Transverse colon (tissue), 4 donors: ENCODE measurements at regions not wholly inside any gene's neighbourhood (a gene's known extent, or its start where the extent isn't known, plus 50 kb on each side); places are given as distances from the start of the nearest gene placed in this dataset.

Source experiments
- DNase-seq: peaks from one replicate; pipeline ENCODE4 v3.0.0-alpha.2; 2019
- H3K27ac ChIP-seq, 4 donors: fragments of 200-600 bp; sonication (generic); 2 replicates each; pipeline ENCODE4 v1.5.1; 2016 to 2018; ENCODE audit warnings: inconsistent platforms in 4 of 4
- H3K27me3 ChIP-seq: fragments of 200-600 bp; sonication (generic); 2 replicates; pipeline ENCODE4 v1.5.1; 2017; ENCODE audit warnings: inconsistent platforms
- H3K36me3 ChIP-seq, 4 donors: fragments of 200-600 bp; sonication (generic); 2 replicates each; pipeline ENCODE4 v1.5.1; 2017 to 2019; ENCODE audit warnings: inconsistent platforms in 4 of 4
- H3K4me1 ChIP-seq, 4 donors: fragments of 200-600 bp; sonication (generic); 2 replicates each; pipeline ENCODE4 v1.5.1; 2017 to 2020; ENCODE audit warnings: inconsistent platforms in 4 of 4
- H3K4me3 ChIP-seq, 4 donors: fragments of 200-600 bp; sonication (generic); 1 replicate in 1 of 4; 2 replicates in 3 of 4; pipeline versions ENCODE4 v1.5.1 to v1.6.1; 2017 to 2019; ENCODE audit warnings: inconsistent platforms in 4 of 4
- H3K9me3 ChIP-seq, 2 donors: fragments of 200-600 bp; sonication (generic); 2 replicates each; pipeline ENCODE4 v1.5.1; 2017 to 2019; ENCODE audit warnings: inconsistent platforms in 2 of 2
- EP300 ChIP-seq: sonication (generic); formaldehyde crosslinking; IDR thresholded peaks from one replicate; pipeline ENCODE4 v1.6.1; 2017; ENCODE audit warnings: antibody characterized with exemption, low read depth
- POLR2A ChIP-seq: fragments of 450-650 bp; IDR thresholded peaks from one replicate; pipeline ENCODE4 v1.6.1; 2016; ENCODE audit warnings: antibody characterized with exemption, mild to moderate bottlenecking, moderate library complexity
- POLR2AphosphoS5 ChIP-seq, 3 donors: sonication (generic); formaldehyde crosslinking; IDR thresholded peaks; one replicate each; pipeline ENCODE4 v1.6.1; 2016; ENCODE audit warnings: antibody characterized with exemption in 3 of 3
- WGBS, 2 donors: methylation state at CpG; one replicate each; pipeline ENCODE4 v1.1.5; 2018; ENCODE audit warnings: low coverage in 1 of 2; 5-methylcytosine and 5-hydroxymethylcytosine counted together
- in situ Hi-C, 4 donors: fragments of 200-750 bp; cut with MboI; loops; one replicate each; pipeline versions ENCODE4 v1.15.0 to v1.15.1; 2017; ENCODE audit warnings: low sequenced_read_pairs in 3 of 4, low pct_ligation_motif_present in 1 of 4, low pct_unique_long_range_greater_than_20kb in 1 of 4
- intact Hi-C: fragments of 100-400 bp; cut with DNase I; formaldehyde crosslinking; loops from one replicate; pipeline ENCODE4 v1.15.1; 2023; ENCODE audit warnings: low total_unique reads
- TF ChIP-seq, protein P1 (sequence below), 5 experiments: fragments of 200-600 bp in 3 of 5; fragments of 450-650 bp in 2 of 5; sonication (generic) in 3 of 5; IDR thresholded peaks; 1 replicate in 2 of 5; 2 replicates in 3 of 5; pipeline ENCODE4 v1.5.1; 2016 to 2017; ENCODE audit warnings: antibody characterized with exemption in 5 of 5, inconsistent platforms in 3 of 5, mild to moderate bottlenecking in 2 of 5, moderate library complexity in 1 of 5

DNA sequence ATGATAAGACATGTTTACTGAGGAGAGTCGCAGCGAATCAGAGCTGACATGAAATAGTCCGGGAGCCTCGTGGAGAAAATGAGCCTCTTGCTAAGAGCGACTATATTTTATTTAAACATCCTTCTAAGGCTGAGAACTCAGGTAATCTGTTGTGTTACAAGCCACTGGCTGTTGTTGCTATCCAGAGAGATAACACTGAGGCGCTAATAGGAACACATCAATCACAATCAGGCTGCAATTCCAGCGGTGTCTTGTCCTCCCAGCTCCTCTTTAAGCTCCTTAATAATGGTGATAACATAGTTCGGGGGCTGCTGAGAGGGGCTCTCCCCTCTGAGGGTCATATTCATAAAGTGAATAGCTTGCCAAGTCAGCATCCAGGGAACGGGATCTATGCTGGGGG lies 95.1 kb downstream of the INSIG2 start:
- no peaks in the 10 kb centered on the region for H3K9me3 ChIP-seq
- in situ Hi-C loops: no loop called here
- no peak overlapping the region for H3K4me3 ChIP-seq
- peaks cover 4 to 13% (median 9%) of the 10 kb centered on the region in 4 donors for H3K4me1 ChIP-seq
- no peak for TF ChIP-seq EP300
- TF ChIP-seq POLR2A: no peak
- no peak for TF ChIP-seq POLR2AphosphoS5 (IDR thresholded peaks at IDR 0.05)
- TF ChIP-seq, protein P1, sequence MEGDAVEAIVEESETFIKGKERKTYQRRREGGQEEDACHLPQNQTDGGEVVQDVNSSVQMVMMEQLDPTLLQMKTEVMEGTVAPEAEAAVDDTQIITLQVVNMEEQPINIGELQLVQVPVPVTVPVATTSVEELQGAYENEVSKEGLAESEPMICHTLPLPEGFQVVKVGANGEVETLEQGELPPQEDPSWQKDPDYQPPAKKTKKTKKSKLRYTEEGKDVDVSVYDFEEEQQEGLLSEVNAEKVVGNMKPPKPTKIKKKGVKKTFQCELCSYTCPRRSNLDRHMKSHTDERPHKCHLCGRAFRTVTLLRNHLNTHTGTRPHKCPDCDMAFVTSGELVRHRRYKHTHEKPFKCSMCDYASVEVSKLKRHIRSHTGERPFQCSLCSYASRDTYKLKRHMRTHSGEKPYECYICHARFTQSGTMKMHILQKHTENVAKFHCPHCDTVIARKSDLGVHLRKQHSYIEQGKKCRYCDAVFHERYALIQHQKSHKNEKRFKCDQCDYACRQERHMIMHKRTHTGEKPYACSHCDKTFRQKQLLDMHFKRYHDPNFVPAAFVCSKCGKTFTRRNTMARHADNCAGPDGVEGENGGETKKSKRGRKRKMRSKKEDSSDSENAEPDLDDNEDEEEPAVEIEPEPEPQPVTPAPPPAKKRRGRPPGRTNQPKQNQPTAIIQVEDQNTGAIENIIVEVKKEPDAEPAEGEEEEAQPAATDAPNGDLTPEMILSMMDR (IDR thresholded peaks at IDR 0.05): no peak
- H3K27ac ChIP-seq: no peak overlapping the region
- H3K36me3 ChIP-seq: no peaks in the 10 kb centered on the region
- no peaks in the 10 kb centered on the region for H3K27me3 ChIP-seq
- intact Hi-C loops: no loop called here
- no peak for DNase-seq
- 50 to 51% methylated on average over 7 to 9 of the region's 9 CpGs for WGBS, 2 donors

DNA sequence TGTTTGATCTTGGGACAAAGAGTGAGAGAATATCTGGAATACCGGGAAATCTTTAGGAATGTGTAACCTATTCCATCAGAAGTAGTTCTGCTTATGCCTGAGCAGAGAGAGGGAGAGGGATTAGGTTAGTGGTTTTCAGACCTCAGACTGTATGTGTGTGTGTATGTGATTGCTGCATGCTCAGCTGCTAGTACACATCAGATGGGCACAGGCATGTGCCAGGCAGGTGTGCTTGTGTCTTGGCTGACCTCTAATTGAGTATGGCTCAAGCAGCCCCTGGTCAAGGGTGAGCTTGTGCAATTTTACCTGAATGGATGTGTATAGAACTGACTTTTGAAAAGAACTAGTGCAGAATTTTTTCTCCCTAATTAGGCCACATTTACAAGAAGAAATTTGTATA lies 91.2 kb downstream of the INSIG2 start:
- TF ChIP-seq POLR2AphosphoS5 (IDR thresholded peaks at IDR 0.05) (no peak), EP300 (no peak), POLR2A (no peak)
- TF ChIP-seq, protein P1 (IDR thresholded peaks at IDR 0.05): no peak
- Histone ChIP-seq H3K36me3 (no peaks in the 10 kb centered on the region), H3K27me3 (no peaks in the 10 kb centered on the region), H3K9me3 (no peaks in the 10 kb centered on the region), H3K4me3 (no peak overlapping the region), H3K27ac (no peak overlapping the region), H3K4me1 (no peaks in the 10 kb centered on the region)
- no peak for DNase-seq
- in situ Hi-C loops: no loop called here
- intact Hi-C loops: no loop called here
- 86 to 88% methylated on average over 1 of the region's 1 CpG for WGBS, 2 donors

DNA sequence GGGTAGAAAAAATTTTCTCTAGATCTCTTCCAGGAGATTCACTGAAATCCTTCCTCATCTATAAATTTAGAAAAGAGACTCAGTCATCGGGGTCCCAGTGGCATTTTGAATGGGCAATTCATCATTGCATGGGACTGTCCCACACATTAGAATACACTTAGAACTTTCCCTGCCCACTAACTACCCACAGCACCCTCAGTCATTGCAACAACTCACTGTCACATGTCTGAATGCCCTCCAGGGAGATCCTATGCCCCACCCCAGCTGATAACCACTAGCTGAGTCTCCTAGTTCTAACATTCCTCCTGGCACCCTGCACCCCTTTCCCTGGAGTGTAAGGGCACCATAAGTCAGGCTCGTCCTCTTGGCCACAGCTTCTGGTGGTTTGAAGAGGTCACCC lies 89.6 kb downstream of the INSIG2 start:
- H3K9me3 ChIP-seq: no peaks in the 10 kb centered on the region
- no peaks in the 10 kb centered on the region for H3K27me3 ChIP-seq
- no peak for DNase-seq
- H3K4me1 ChIP-seq: no peaks in the 10 kb centered on the region
- intact Hi-C loops: no loop called here
- no peaks in the 10 kb centered on the region for H3K36me3 ChIP-seq
- in situ Hi-C loops: no loop called here
- 43 to 64% methylated on average over 1 to 2 of the region's 2 CpGs for WGBS, 2 donors
- H3K27ac ChIP-seq: no peak overlapping the region
- no peak for TF ChIP-seq POLR2AphosphoS5 (IDR thresholded peaks at IDR 0.05)
- no peak for TF ChIP-seq EP300
- TF ChIP-seq, protein P1 (IDR thresholded peaks at IDR 0.05): no peak
- no peak for TF ChIP-seq POLR2A
- H3K4me3 ChIP-seq: no peak overlapping the region

DNA sequence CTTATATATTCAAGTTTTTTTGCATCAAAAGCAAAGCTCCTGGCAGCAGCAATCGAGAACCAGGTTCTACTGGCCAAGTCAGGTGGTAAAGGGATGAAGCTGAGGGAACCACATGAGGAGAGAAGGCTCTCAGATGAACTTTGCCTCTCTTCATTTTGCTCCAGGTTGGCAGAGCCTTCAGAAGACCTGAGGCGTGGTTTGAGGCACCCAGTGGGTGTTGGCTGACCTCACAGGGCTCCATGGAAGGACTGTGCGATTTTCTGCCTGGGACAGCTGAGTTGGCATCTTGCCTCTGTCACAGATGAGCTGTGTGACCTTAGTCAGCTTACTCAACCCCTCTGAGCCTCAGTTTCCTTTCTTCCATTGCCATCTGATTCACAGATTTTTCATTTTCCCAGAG lies 89.0 kb downstream of the INSIG2 start:
- Histone ChIP-seq H3K4me1 (no peaks in the 10 kb centered on the region), H3K27ac (no peak overlapping the region), H3K36me3 (no peaks in the 10 kb centered on the region), H3K9me3 (no peaks in the 10 kb centered on the region), H3K4me3 (no peak overlapping the region), H3K27me3 (no peaks in the 10 kb centered on the region)
- WGBS, 2 donors: 20 to 29% methylated on average over 1 to 3 of the region's 3 CpGs
- no peak for DNase-seq
- intact Hi-C loops (no loop called here), in situ Hi-C loops (no loop called here)
- TF ChIP-seq, protein P1 (IDR thresholded peaks at IDR 0.05): no peak
- TF ChIP-seq EP300 (no peak), POLR2AphosphoS5 (IDR thresholded peaks at IDR 0.05) (no peak), POLR2A (no peak)
